ENCODE measurements at regions not wholly inside any gene's neighbourhood (a gene's known extent, or its start where the extent isn't known, plus 50 kb on each side); places are given as distances from the start of the nearest gene placed in this dataset.
"Not testable (repeated sequence)": the region's sequence is repeated elsewhere in the genome, so short reads cannot be mapped to it uniquely, and the experiment has no call there.

- Mint-ChIP-seq H3K27me3 (ENCODE audit: insufficient read depth) (peaks cover 21% of the 10 kb centered on the region), H3K36me3 (ENCODE audit: low read depth) (no peaks in the 10 kb centered on the region), H3K4me1 (ENCODE audit: low read depth) (no peaks in the 10 kb centered on the region), H3K4me3 (no peak overlapping the region), H3K27ac (no peak overlapping the region), H3K9me3 (no peaks in the 10 kb centered on the region)
- DNase-seq (ENCODE audit: low spot score) = no peak
- intact Hi-C loops (cut with micrococcal nuclease) = no loop called here
Measured at GRCh38 chr1:38187552-38187951, 141.0 kb upstream of the POU3F1 start.

GRCh38 chr1:38186566-38186965, 140.0 kb upstream of the POU3F1 start:
- Mint-ChIP-seq H3K27ac (no peak overlapping the region), H3K9me3 (no peaks in the 10 kb centered on the region), H3K27me3 (ENCODE audit: insufficient read depth) (peaks cover 19% of the 10 kb centered on the region), H3K36me3 (ENCODE audit: low read depth) (no peaks in the 10 kb centered on the region), H3K4me3 (no peak overlapping the region), H3K4me1 (ENCODE audit: low read depth) (no peaks in the 10 kb centered on the region)
- DNase-seq (ENCODE audit: low spot score) = no peak
- intact Hi-C loops (cut with micrococcal nuclease) = no loop called here

- no peak overlapping the region for H3K27ac Mint-ChIP-seq
- H3K4me3 Mint-ChIP-seq = no peak overlapping the region
- intact Hi-C loops (cut with micrococcal nuclease) = no loop called here
- no peaks in the 10 kb centered on the region for H3K36me3 Mint-ChIP-seq (ENCODE audit: low read depth)
- no peaks in the 10 kb centered on the region for H3K4me1 Mint-ChIP-seq (ENCODE audit: low read depth)
- H3K9me3 Mint-ChIP-seq = no peaks in the 10 kb centered on the region
- peaks cover 14% of the 10 kb centered on the region for H3K27me3 Mint-ChIP-seq (ENCODE audit: insufficient read depth)
- DNase-seq (ENCODE audit: low spot score) = no peak
Measured at GRCh38 chr1:38185913-38186312, 139.3 kb upstream of the POU3F1 start.

GRCh38 chr1:38183747-38184146, 137.2 kb upstream of the POU3F1 start:
- Mint-ChIP-seq H3K27me3 (ENCODE audit: insufficient read depth) (peaks cover 9% of the 10 kb centered on the region), H3K27ac (no peak overlapping the region), H3K4me1 (ENCODE audit: low read depth) (no peaks in the 10 kb centered on the region), H3K9me3 (no peaks in the 10 kb centered on the region), H3K4me3 (no peak overlapping the region), H3K36me3 (ENCODE audit: low read depth) (no peaks in the 10 kb centered on the region)
- no peak for DNase-seq (ENCODE audit: low spot score)
- intact Hi-C loops (cut with micrococcal nuclease) = no loop called here

- Mint-ChIP-seq H3K27me3 (ENCODE audit: insufficient read depth) (peaks cover 9% of the 10 kb centered on the region), H3K36me3 (ENCODE audit: low read depth) (no peaks in the 10 kb centered on the region), H3K27ac (no peak overlapping the region), H3K9me3 (no peaks in the 10 kb centered on the region), H3K4me1 (ENCODE audit: low read depth) (no peaks in the 10 kb centered on the region), H3K4me3 (no peak overlapping the region)
- DNase-seq (ENCODE audit: low spot score) = no peak
- intact Hi-C loops (cut with micrococcal nuclease) = no loop called here
Measured at GRCh38 chr1:38183096-38183495, 136.5 kb upstream of the POU3F1 start.

- H3K27ac Mint-ChIP-seq; H3K36me3 Mint-ChIP-seq (ENCODE audit: low read depth); DNase-seq (ENCODE audit: low spot score); H3K4me1 Mint-ChIP-seq (ENCODE audit: low read depth); intact Hi-C loops (cut with micrococcal nuclease); H3K9me3 Mint-ChIP-seq; H3K27me3 Mint-ChIP-seq (ENCODE audit: insufficient read depth); H3K4me3 Mint-ChIP-seq: not testable (repeated sequence)
Measured at GRCh38 chr1:38180388-38180787, 133.8 kb upstream of the POU3F1 start.

GRCh38 chr1:38179483-38179882, 132.9 kb upstream of the POU3F1 start:
- intact Hi-C loops (cut with micrococcal nuclease) = no loop called here
- H3K4me3 Mint-ChIP-seq = no peak overlapping the region
- no peak overlapping the region for H3K27ac Mint-ChIP-seq
- H3K9me3 Mint-ChIP-seq = no peaks in the 10 kb centered on the region
- H3K27me3 Mint-ChIP-seq (ENCODE audit: insufficient read depth) = peaks cover 2% of the 10 kb centered on the region
- H3K4me1 Mint-ChIP-seq (ENCODE audit: low read depth) = no peaks in the 10 kb centered on the region
- DNase-seq (ENCODE audit: low spot score) = no peak
- H3K36me3 Mint-ChIP-seq (ENCODE audit: low read depth) = no peaks in the 10 kb centered on the region

- Mint-ChIP-seq H3K9me3 (no peaks in the 10 kb centered on the region), H3K36me3 (ENCODE audit: low read depth) (no peaks in the 10 kb centered on the region), H3K4me3 (no peak overlapping the region), H3K27ac (no peak overlapping the region), H3K4me1 (ENCODE audit: low read depth) (no peaks in the 10 kb centered on the region), H3K27me3 (ENCODE audit: insufficient read depth) (no peaks in the 10 kb centered on the region)
- DNase-seq (ENCODE audit: low spot score) = no peak
- intact Hi-C loops (cut with micrococcal nuclease) = no loop called here
Measured at GRCh38 chr1:38178216-38178615, 131.6 kb upstream of the POU3F1 start.

GRCh38 chr1:38175121-38175520, 128.5 kb upstream of the POU3F1 start:
- Mint-ChIP-seq H3K36me3 (ENCODE audit: low read depth) (no peaks in the 10 kb centered on the region), H3K4me1 (ENCODE audit: low read depth) (no peaks in the 10 kb centered on the region), H3K9me3 (no peaks in the 10 kb centered on the region), H3K27me3 (ENCODE audit: insufficient read depth) (no peaks in the 10 kb centered on the region), H3K4me3 (no peak overlapping the region), H3K27ac (no peak overlapping the region)
- intact Hi-C loops (cut with micrococcal nuclease) = no loop called here
- DNase-seq (ENCODE audit: low spot score) = no peak

GRCh38 chr1:38173848-38174247, 127.3 kb upstream of the POU3F1 start:
- no peak for DNase-seq (ENCODE audit: low spot score)
- intact Hi-C loops (cut with micrococcal nuclease) = no loop called here
- H3K27me3 Mint-ChIP-seq (ENCODE audit: insufficient read depth) = no peaks in the 10 kb centered on the region
- no peaks in the 10 kb centered on the region for H3K9me3 Mint-ChIP-seq
- H3K4me3 Mint-ChIP-seq = no peak overlapping the region
- no peak overlapping the region for H3K27ac Mint-ChIP-seq
- H3K4me1 Mint-ChIP-seq (ENCODE audit: low read depth) = no peaks in the 10 kb centered on the region
- H3K36me3 Mint-ChIP-seq (ENCODE audit: low read depth) = no peaks in the 10 kb centered on the region

GRCh38 chr1:38173157-38173831, 126.7 kb upstream of the POU3F1 start:
- H3K4me1 Mint-ChIP-seq (ENCODE audit: low read depth) = no peaks in the 10 kb centered on the region
- no peak for DNase-seq (ENCODE audit: low spot score)
- H3K9me3 Mint-ChIP-seq = no peaks in the 10 kb centered on the region
- intact Hi-C loops (cut with micrococcal nuclease) = no loop called here
- H3K27me3 Mint-ChIP-seq (ENCODE audit: insufficient read depth) = no peaks in the 10 kb centered on the region
- no peak overlapping the region for H3K4me3 Mint-ChIP-seq
- no peak overlapping the region for H3K27ac Mint-ChIP-seq
- no peaks in the 10 kb centered on the region for H3K36me3 Mint-ChIP-seq (ENCODE audit: low read depth)

- H3K4me3 Mint-ChIP-seq = no peak overlapping the region
- no peak overlapping the region for H3K27ac Mint-ChIP-seq
- no peaks in the 10 kb centered on the region for H3K9me3 Mint-ChIP-seq
- DNase-seq (ENCODE audit: low spot score) = no peak
- H3K4me1 Mint-ChIP-seq (ENCODE audit: low read depth) = no peaks in the 10 kb centered on the region
- H3K36me3 Mint-ChIP-seq (ENCODE audit: low read depth) = no peaks in the 10 kb centered on the region
- no peaks in the 10 kb centered on the region for H3K27me3 Mint-ChIP-seq (ENCODE audit: insufficient read depth)
- intact Hi-C loops (cut with micrococcal nuclease) = no loop called here
Measured at GRCh38 chr1:38169121-38169520, 122.5 kb upstream of the POU3F1 start.

GRCh38 chr1:38168365-38168764, 121.8 kb upstream of the POU3F1 start:
- Mint-ChIP-seq H3K27ac (no peak overlapping the region), H3K9me3 (no peaks in the 10 kb centered on the region), H3K4me3 (no peak overlapping the region), H3K4me1 (ENCODE audit: low read depth) (no peaks in the 10 kb centered on the region), H3K27me3 (ENCODE audit: insufficient read depth) (no peaks in the 10 kb centered on the region), H3K36me3 (ENCODE audit: low read depth) (no peaks in the 10 kb centered on the region)
- intact Hi-C loops (cut with micrococcal nuclease) = no loop called here
- no peak for DNase-seq (ENCODE audit: low spot score)

- no peak for DNase-seq (ENCODE audit: low spot score)
- H3K4me1 Mint-ChIP-seq (ENCODE audit: low read depth) = no peaks in the 10 kb centered on the region
- H3K9me3 Mint-ChIP-seq = no peaks in the 10 kb centered on the region
- H3K27me3 Mint-ChIP-seq (ENCODE audit: insufficient read depth) = peaks cover 3% of the 10 kb centered on the region
- no peak overlapping the region for H3K27ac Mint-ChIP-seq
- intact Hi-C loops (cut with micrococcal nuclease) = no loop called here
- H3K36me3 Mint-ChIP-seq (ENCODE audit: low read depth) = no peaks in the 10 kb centered on the region
- H3K4me3 Mint-ChIP-seq = no peak overlapping the region
Measured at GRCh38 chr1:38166461-38166860, 119.9 kb upstream of the POU3F1 start.
